NCI-H748 (cell line): ENCODE measurements at regions not wholly inside any gene's neighbourhood (a gene's known extent, or its start where the extent isn't known, plus 50 kb on each side); places are given as distances from the start of the nearest gene placed in this dataset.
A peak's percentile ranks its signal among the peaks of the same experiment; 100 is the strongest.

Source experiments
- DNase-seq: peaks from one replicate; lab custom pipeline; 2025; ENCODE audit not compliant: unreplicated experiment; lab: John Stamatoyannopoulos, UW

DNA sequence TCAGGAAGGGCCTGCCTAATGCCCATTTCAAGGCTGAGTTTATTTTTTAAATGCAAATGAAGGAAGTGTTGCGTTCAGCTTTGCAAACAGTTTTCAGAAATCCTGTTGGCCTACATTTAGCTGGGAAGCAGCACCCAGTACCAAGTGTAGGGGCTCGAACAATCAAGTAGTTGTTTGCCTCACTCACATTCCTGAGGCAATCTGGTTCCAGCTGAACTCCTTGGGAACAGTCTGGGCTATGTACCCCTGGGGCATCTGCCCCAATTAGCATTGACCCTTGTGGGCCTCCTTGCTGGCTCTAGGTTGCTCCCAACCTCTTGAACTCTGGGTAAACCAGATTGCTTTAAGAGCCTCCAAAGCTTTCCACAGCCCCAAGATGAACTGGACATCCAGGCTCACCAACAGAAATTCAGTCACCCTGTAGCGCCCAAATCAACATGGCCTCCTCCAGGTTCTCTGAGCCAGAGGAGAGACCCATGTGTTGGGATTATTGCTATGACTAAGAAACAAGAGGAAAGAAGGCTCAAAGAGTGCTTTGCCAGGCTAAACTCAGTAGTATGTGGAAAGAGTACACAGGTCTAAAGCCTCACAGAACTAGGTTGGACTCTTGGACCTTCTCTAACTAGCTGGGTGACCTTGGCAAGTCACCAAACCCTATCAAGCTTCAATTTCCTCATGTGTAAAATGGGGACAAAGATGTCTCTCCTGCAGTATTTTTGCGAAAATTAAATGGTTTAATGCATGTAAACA lies 532.7 kb downstream of the SOX2 start:
- DNase-seq, result no peak

GRCh38 chr3:182245059-182245458 lies 533.3 kb downstream of the SOX2 start:
- no peak for DNase-seq

GRCh38 chr3:182246870-182247269 lies 535.1 kb downstream of the SOX2 start:
- no peak for DNase-seq

DNA sequence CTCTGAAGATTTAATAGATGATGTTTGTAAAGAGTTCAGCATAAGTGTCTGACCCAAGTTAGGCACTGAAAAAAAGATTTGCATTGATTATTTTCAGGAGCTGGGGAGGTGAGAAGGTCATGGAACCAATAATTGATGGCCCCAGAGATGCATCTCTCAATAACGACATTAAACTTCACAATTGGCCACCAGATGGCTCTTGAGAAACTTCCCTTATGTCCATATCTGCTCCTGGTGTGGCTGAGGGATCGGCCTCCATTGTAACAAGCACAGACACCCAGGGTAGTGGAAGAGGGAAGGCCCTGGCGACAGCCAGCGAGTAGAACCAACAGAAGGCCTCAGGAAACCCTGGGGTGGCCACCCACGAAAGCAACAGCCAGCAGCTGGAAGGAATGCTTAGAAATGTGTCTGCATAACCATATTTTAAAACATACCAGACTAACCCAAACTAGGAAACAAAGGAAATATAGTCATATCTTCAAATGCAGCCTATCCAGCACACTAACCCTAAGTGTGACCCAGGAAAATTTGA lies 536.7 kb downstream of the SOX2 start:
- DNase-seq, result peak; percentile 7

DNA sequence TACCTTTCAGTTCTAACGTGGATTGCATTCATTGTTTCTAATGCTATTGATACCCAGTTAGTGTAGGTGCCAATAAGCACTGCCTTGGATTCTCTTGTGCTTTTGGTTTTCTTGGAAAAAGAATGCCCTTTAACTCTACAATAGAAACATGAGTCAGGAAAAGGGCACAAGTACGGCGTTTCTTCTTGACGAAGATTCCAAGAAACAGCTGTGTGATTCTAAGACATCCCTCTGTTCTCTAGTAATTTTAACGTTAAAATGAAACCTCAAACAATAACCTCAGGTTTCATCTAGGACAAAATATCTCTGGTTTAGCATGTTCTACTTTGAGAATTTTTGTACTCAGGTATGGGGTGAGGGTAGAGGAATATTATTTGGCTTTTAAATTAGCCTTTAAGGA lies 540.5 kb upstream of the ATP11B start:
- no peak for DNase-seq

GRCh38 chr3:182255158-182255557 lies 538.1 kb upstream of the ATP11B start:
- no peak for DNase-seq

DNA sequence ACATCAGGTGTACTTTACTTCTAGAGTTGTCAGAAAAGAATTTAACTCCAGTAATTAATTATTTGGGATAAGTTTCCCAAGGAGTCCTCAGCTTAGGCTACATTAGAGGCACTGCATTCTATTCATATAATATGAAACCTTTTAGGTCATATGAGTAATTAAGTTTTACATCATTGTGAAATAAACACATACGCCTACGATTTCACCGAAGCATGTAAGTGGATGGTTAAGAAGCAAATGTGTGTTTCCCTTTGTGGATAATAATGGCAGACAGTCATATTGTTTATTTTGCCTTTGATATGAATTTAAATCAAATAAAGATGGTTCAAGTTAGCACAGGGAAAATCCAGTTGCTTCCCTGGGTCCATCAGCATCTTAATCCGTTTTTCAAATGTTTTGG lies 535.9 kb upstream of the ATP11B start:
- DNase-seq, result no peak

- peak; percentile 53 for DNase-seq
Observed at GRCh38 chr3:182258538-182259177, 534.6 kb upstream of the ATP11B start.

- DNase-seq, result peak; percentile 14
Observed at GRCh38 chr3:182259579-182259978, 533.7 kb upstream of the ATP11B start.

GRCh38 chr3:182261041-182261440 lies 532.3 kb upstream of the ATP11B start:
- no peak for DNase-seq

- DNase-seq, result no peak
Observed at GRCh38 chr3:182268711-182269110, 524.6 kb upstream of the ATP11B start.

DNA sequence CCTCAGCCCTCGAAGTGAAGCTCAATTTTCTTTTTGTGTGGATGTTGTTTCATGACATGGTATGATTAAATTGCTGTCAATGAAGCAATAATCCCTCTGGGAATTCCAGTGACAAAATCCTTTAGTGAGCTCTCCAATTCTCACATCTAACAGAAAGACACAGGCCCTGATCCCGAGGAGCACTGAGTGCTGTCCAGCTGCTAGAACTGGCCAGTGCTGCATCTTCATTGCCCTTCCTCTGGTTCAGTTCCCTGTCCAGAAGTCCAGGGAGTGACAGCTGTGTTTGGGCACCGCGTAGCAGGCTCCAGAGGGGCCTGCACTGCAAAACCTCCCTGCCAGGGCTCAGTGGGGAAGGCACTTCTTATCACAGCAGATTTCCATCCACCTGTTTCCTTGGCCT lies 516.8 kb upstream of the ATP11B start:
- no peak for DNase-seq

- DNase-seq, result peak; percentile 94
Observed at GRCh38 chr3:182284793-182285192, 508.5 kb upstream of the ATP11B start.

DNA sequence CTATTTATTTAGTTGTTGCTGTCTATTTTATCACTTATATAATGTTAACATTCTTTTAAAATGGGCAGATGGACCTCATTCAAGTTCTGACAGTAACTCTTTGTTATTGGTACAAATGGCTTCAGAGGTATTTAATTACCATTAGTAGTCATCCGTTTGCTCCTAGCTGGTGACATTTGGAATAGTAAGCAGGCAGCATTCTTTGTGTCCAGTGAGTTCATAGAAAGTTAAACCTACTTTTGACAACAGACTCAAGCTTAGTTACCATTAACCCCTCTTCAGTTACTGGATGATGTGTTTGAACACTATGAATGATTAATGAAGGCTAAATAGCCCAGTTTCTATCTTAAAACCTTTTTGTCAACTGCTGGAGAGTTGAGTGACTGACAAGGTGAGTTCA lies 500.7 kb upstream of the ATP11B start:
- DNase-seq, result no peak

DNA sequence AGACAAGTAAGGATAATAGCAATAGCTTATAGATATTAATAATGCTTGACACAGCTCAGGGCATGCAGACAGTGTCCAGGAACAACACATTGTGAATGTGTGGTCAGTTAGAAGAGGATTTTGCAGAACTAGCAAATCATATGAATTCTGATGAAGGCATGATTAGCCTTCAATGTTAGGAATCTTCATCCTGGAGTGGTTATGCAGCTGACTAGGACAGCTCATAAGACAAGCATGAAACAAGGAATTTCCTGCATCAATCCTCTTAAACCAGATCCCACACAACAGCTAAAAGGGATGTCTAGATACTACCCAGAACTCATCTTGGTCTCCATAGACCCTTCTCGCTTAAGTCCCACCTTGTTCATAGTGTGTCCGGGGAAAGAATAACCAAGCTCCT lies 499.0 kb upstream of the ATP11B start:
- DNase-seq, result no peak

DNA sequence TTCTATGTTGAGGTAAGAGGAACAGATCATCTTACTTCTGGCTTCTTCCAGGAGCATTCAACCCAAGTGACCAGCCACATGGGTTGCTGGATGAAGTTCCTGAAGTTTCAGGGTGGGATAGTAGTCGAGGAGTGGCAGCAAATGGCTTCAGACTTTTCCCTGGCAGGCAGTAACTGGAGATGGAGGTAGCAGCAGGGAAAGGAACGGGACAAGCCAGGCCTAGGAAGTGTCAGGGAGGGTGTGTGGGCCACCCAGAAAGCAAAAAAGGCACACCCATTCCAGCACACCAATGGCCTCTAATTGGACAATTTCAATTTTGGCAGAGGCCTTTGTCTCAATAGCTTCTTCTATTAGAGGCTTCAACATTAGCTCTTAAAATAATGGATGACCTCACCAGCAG lies 498.6 kb upstream of the ATP11B start:
- no peak for DNase-seq

DNA sequence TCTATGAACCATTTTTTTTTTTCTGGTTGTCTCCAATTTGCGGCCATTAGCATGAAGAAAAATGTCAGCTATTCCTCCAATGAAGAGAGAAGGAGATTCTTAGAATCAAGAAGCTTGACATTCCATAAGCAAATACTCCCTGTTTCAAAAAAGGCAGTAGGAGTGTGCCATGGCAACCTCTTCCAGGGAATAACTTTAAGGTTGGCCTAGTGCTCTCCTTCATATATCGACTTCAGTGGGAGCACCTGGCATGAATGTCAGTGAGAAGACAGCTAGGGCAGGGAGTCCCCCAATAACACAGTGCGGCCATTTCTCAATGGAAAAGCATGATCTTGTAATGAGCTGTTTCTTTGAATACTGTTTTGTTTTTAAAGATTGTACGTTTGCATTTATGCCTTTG lies 493.0 kb upstream of the ATP11B start:
- DNase-seq, result no peak

DNA sequence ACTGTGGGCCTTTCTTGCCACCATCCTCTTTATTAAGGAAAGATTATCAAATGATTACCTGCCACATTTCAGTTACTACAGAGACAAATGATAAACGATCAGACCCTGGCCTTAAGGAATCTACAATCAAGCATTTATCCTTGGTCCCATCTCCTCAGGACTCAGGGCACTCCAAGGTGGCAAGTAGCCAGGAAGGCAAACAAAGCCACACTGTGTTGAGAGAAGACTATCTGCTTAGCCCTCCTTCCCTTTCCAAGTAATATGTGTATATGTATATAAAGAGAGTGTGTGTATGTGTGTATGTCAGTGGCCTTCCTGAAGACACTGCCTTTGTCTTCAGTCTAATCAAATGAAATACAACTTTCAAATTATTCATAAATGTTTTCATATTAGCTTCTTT lies 490.1 kb upstream of the ATP11B start:
- DNase-seq, result no peak

DNA sequence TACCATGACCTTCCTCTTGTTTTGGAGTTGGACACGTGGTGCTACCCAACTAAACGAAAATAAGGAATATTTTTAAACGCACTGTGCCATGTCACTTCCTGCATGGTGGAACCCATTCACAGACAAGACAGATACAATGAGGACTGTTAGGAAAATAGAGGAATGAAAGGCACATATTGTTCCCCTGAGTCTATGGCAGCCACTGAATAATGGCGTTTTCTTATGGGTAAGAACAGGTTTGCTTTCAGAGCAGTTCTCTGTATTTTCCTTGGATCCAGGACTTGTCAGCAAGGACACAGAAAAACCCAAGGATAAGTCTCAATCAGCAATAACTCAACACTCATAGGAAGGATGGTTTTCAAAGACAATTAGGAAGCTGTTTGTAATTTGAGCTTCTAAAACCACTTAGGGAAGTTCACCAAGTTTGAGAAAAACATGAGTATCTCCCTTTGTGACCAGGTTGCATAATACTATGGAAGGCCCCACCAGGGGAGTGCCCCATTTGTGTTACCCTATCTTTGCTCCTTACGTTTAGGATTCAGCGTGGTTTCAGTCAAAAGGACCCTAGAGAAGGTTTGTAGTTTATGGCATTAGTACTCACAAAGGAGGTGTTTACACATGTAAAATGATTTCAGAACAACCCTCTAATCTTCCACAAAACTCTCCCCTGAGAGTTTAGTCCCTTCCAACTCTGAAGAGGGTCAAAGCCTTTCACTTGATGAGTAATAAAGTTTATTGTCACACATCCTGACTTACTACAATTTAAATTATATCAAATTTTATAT lies 487.2 kb upstream of the ATP11B start:
- no peak for DNase-seq

GRCh38 chr3:182308328-182308727 lies 485.0 kb upstream of the ATP11B start:
- no peak for DNase-seq

GRCh38 chr3:182309120-182309519 lies 484.2 kb upstream of the ATP11B start:
- no peak for DNase-seq

DNA sequence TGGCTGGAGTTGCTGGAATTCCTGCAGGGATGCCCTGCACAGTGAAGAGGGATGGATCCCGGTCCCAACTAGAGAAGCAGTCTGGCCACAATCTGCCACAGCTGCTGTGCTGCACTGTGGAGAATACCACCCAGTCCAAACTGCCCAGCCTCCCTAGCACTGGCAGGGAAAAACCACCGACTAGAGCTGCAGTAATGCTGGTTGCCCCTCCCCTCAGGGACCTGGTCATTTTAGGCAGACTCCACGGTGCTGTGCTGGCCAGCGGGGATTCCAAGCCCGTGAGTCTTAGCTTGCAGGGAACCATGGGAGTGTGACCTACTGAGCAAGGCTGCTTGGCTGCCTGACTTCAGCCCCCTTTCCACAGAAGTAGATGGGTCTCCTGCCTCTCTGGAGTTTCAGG lies 478.0 kb upstream of the ATP11B start:
- DNase-seq, result no peak
